Caco-2 (cell line): ENCODE measurements at regions not wholly inside any gene's neighbourhood (a gene's known extent, or its start where the extent isn't known, plus 50 kb on each side); places are given as distances from the start of the nearest gene placed in this dataset.

Experiments used
- BruUV-seq: library from RNA; stranded (reverse); fragments of 400-500 nt; replicated peaks from 2 replicates; lab custom pipeline; 2021; lab: Mats Ljungman, UMichigan
- CTCF ChIA-PET: fragments of 300-600 bp; sonication (Branson Sonifier 250); formaldehyde crosslinking; loops from one replicate; lab custom pipeline; 2022; ENCODE audit warnings: antibody characterized with exemption; lab: Charles Lee
- POLR2A ChIA-PET: fragments of 300-600 bp; sonication (Branson Sonifier 250); formaldehyde crosslinking; loops from one replicate; lab custom pipeline; 2022; ENCODE audit warnings: antibody characterized with exemption; lab: Charles Lee
- DNase-seq, 2 experiments: peaks; one replicate each; pipeline versions ENCODE4 v3.0.0 to v3.0.0-alpha.2; 2020 to 2022
- H3K27me3 ChIP-seq: replicated peaks from 2 replicates; pipeline ENCODE4 v1.6.0; 2011; ENCODE audit warnings: low read length; ENCODE audit not compliant: control insufficient read depth, insufficient read depth
- H3K36me3 ChIP-seq: 2 replicates; pipeline ENCODE4 v1.5.1; 2011; ENCODE audit warnings: low read length; ENCODE audit not compliant: control insufficient read depth, insufficient read depth
- H3K4me1 ChIP-seq: fragments of 250-450 bp; sonication (Bioruptor Pico); 2 replicates; pipeline ENCODE4 v1.5.1; 2020; ENCODE audit warnings: mild to moderate bottlenecking
- H3K4me3 ChIP-seq: 2 replicates; pipeline ENCODE4 v1.5.1; 2011; ENCODE audit warnings: low read depth, mild to moderate bottlenecking, control low read depth, low read length
- H3K9me3 ChIP-seq: fragments of 250-450 bp; sonication (Bioruptor Pico); 2 replicates; pipeline ENCODE4 v1.5.1; 2020; ENCODE audit warnings: mild to moderate bottlenecking, moderate library complexity
- H3K27ac Mint-ChIP-seq: one replicate; pipeline ENCODE4 v1.8.0; 2022; ENCODE audit warnings: mixed read lengths; ENCODE audit not compliant: unreplicated experiment
- H3K27me3 Mint-ChIP-seq: one replicate; pipeline ENCODE4 v1.8.0; 2022; ENCODE audit warnings: mixed read lengths; ENCODE audit not compliant: insufficient read depth, unreplicated experiment
- H3K36me3 Mint-ChIP-seq: one replicate; pipeline ENCODE4 v1.8.0; 2022; ENCODE audit warnings: mild to moderate bottlenecking, mixed read lengths; ENCODE audit not compliant: insufficient read depth, unreplicated experiment
- H3K4me1 Mint-ChIP-seq: one replicate; pipeline ENCODE4 v1.8.0; 2022; ENCODE audit warnings: low read depth, mixed read lengths; ENCODE audit not compliant: unreplicated experiment
- H3K4me3 Mint-ChIP-seq: one replicate; pipeline ENCODE4 v1.8.0; 2022; ENCODE audit warnings: mild to moderate bottlenecking, moderate library complexity, mixed read lengths; ENCODE audit not compliant: unreplicated experiment
- H3K9me3 Mint-ChIP-seq: one replicate; pipeline ENCODE4 v1.8.0; 2022; ENCODE audit warnings: mixed read lengths; ENCODE audit not compliant: unreplicated experiment
- CTCF ChIP-seq, 2 experiments: fragments of 200-600 bp in 1 of 2; IDR thresholded peaks; 1 replicate in 1 of 2; 2 replicates in 1 of 2; pipeline versions ENCODE4 v1.5.1 to v1.8.0; 2011 to 2022; ENCODE audit warnings: antibody characterized with exemption in 1 of 2, control low read depth in 1 of 2, inconsistent platforms in 1 of 2, low read depth in 1 of 2, low read length in 1 of 2, mild to moderate bottlenecking in 1 of 2, moderate library complexity in 1 of 2; ENCODE audit not compliant: insufficient read depth in 1 of 2, severe bottlenecking in 1 of 2, unreplicated experiment in 1 of 2
- intact Hi-C: fragments of 100-400 bp; cut with micrococcal nuclease; formaldehyde crosslinking; loops from one replicate; pipeline ENCODE4 v1.10.0; 2022; ENCODE audit not compliant: unreplicated experiment

GRCh38 chr12:105453316-105453715 is 122.8 kb downstream of the C12orf75 start:
- no peak for DNase-seq
- no peaks in the 10 kb centered on the region for H3K9me3 ChIP-seq
- intact Hi-C loops, result no loop called here
- no peaks in the 10 kb centered on the region for H3K27me3 ChIP-seq
- POLR2A ChIA-PET, result no interaction called here
- H3K4me1 Mint-ChIP-seq, result no peaks in the 10 kb centered on the region
- no TSS peak for BruUV-seq
- no peaks in the 10 kb centered on the region for H3K36me3 ChIP-seq
- no peak for TF ChIP-seq CTCF (IDR thresholded peaks at IDR 0.05; ENCODE audit: insufficient read depth in 1 of 2, low read depth in 1 of 2, low read length in 1 of 2, severe bottlenecking in 1 of 2, unreplicated experiment in 1 of 2)
- H3K27ac Mint-ChIP-seq, result no peak overlapping the region
- peaks cover 2% of the 10 kb centered on the region for H3K36me3 Mint-ChIP-seq
- H3K4me3 Mint-ChIP-seq, result no peak overlapping the region
- H3K9me3 Mint-ChIP-seq, result peaks cover 26% of the 10 kb centered on the region
- H3K4me3 ChIP-seq, result no peak overlapping the region
- CTCF ChIA-PET, result no interaction called here
- H3K4me1 ChIP-seq, result no peaks in the 10 kb centered on the region
- H3K27me3 Mint-ChIP-seq, result no peaks in the 10 kb centered on the region

- Histone ChIP-seq H3K27me3 (no peaks in the 10 kb centered on the region), H3K36me3 (no peaks in the 10 kb centered on the region), H3K9me3 (peaks cover 6% of the 10 kb centered on the region; the same call in 1 of the 2 replicates), H3K4me3 (no peak overlapping the region), H3K4me1 (peaks cover 6% of the 10 kb centered on the region; the same call in 1 of the 2 replicates)
- no TSS peak for BruUV-seq
- Mint-ChIP-seq H3K27me3 (no peaks in the 10 kb centered on the region), H3K36me3 (peaks cover 6% of the 10 kb centered on the region), H3K4me1 (peaks cover 11% of the 10 kb centered on the region), H3K4me3 (no peak overlapping the region), H3K9me3 (peaks cover 26% of the 10 kb centered on the region), H3K27ac (no peak overlapping the region)
- no peak for DNase-seq
- POLR2A ChIA-PET, result no interaction called here
- TF ChIP-seq CTCF (IDR thresholded peaks at IDR 0.05; ENCODE audit: insufficient read depth in 1 of 2, low read depth in 1 of 2, low read length in 1 of 2, severe bottlenecking in 1 of 2, unreplicated experiment in 1 of 2), result no peak
- CTCF ChIA-PET, result interaction anchor here (1.1 kb wide), 1 partner anchor 769 kb away, joined by 3 read pairs; no protein-coding TSS in a partner anchor
- intact Hi-C loops, result no loop called here
These were observed 124.2 kb downstream of the C12orf75 start for GRCh38 chr12:105454688-105455087.

- no peak for TF ChIP-seq CTCF (IDR thresholded peaks at IDR 0.05; ENCODE audit: insufficient read depth in 1 of 2, low read depth in 1 of 2, low read length in 1 of 2, severe bottlenecking in 1 of 2, unreplicated experiment in 1 of 2)
- CTCF ChIA-PET, result interaction anchor here (1.1 kb wide), 1 partner anchor 769 kb away, joined by 3 read pairs; no protein-coding TSS in a partner anchor
- no peak overlapping the region for H3K27ac Mint-ChIP-seq
These were observed 124.8 kb downstream of the C12orf75 start for GRCh38 chr12:105455261-105455660.

More at GRCh38 chr12:105455261-105455660, 124.8 kb downstream of the C12orf75 start:
- H3K27me3 Mint-ChIP-seq, result no peaks in the 10 kb centered on the region
- no peaks in the 10 kb centered on the region for H3K36me3 ChIP-seq
- H3K27me3 ChIP-seq, result no peaks in the 10 kb centered on the region
- H3K36me3 Mint-ChIP-seq, result peaks cover 6% of the 10 kb centered on the region
- no peak overlapping the region for H3K4me3 Mint-ChIP-seq
- H3K4me1 ChIP-seq, result peaks cover 12% of the 10 kb centered on the region; the same call in 1 of the 2 replicates
- POLR2A ChIA-PET, result no interaction called here
- peaks cover 6% of the 10 kb centered on the region; the same call in 1 of the 2 replicates for H3K9me3 ChIP-seq
- no peak overlapping the region for H3K4me3 ChIP-seq
- intact Hi-C loops, result no loop called here
- BruUV-seq, result no TSS peak
- no peak for DNase-seq
- peaks cover 12% of the 10 kb centered on the region for H3K4me1 Mint-ChIP-seq
- peaks cover 21% of the 10 kb centered on the region for H3K9me3 Mint-ChIP-seq
